ENCODE measurements at regions not wholly inside any gene's neighbourhood (a gene's known extent, or its start where the extent isn't known, plus 50 kb on each side); places are given as distances from the start of the nearest gene placed in this dataset.
"Not testable (repeated sequence)": the region's sequence is repeated elsewhere in the genome, so short reads cannot be mapped to it uniquely, and the experiment has no call there.

DNA sequence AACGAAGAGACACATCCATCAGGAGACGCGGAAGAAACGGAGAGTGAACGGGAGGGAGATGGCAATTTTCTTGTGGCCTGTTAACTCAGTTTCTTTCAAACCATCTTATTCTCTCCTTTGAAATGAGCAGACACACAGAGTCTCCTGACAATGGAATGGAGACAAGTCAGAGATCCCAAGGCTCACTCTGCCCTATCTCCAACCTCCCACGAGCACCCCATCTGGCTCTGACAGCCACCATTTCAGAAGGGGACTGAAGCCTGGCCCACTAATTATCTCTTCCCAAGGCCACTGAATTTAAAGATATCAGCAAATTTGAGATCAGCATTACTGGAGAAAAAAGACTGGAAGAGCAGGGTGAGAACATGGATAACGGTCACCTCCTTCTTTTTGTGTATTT is 215.6 kb downstream of the DHX15 start:
- DNase-seq (ENCODE audit: low read depth in 2 of 2): no peak

- no peak for DNase-seq (ENCODE audit: low read depth in 2 of 2)
These were observed 219.5 kb downstream of the DHX15 start for GRCh38 chr4:24364852-24365251.

GRCh38 chr4:24364249-24364648 is 220.1 kb downstream of the DHX15 start:
- DNase-seq (ENCODE audit: low read depth in 2 of 2): no peak

GRCh38 chr4:24363751-24364150 is 220.6 kb downstream of the DHX15 start:
- no peak for DNase-seq (ENCODE audit: low read depth in 2 of 2)

DNA sequence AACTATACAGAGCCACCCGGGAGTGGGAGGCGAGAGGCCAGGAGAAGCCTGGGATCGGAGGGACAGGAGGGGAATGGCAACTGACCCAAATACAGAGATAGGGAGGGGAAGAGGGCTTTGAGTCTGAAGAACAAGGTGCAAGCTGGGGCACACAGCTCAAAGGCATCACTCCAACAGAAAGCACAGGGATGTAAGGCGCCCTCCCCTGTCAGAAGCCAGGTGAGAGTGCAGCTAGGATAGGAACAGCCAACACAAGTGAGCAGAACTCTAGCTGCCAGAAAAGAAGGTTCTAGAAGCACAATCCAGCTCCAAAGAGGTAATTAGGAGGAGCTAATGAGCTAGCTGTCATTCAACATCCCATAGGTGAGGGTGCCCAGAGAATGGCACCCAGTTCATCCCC is 232.2 kb downstream of the DHX15 start:
- no peak for DNase-seq (ENCODE audit: low read depth in 2 of 2)

DNA sequence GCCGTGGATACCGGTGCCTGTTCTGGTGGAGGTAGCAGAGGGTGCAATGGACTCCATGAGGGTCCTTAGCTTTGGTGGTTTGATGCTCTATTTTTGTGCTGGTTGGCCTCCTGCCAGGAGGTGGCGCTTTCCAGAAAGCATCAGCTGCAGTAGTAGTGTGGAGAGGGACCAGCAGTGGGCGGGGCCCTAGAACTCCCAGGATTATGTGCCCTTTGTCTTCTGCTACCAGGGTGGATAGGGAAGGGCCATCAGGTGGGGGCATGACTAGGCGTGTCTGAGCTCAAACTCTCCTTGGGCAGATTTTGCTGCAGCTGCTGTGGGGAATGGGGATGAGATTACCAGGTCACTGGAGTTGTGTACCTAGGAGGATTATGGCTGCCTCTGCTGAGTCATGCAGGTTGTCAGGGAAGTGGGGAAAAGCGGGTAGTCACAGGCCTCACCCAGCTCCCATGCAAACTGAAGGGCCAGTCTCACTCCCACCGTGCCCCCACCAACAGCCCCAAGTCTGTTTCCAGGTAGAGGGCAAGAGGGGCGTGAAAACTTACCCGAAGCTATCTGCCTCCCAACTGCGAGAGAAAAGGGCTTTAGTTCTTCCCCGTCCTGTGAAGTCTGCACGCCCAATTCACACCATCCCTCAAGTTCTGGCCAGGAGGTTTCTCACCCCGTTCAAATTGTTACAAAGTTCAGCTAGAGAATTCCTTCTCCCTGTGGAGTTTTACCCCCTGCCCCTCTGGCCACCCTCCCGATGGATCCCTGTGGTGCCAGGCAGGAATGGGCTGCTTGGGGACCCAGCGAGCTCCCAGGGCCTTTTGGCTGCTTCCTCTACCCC is 235.0 kb downstream of the DHX15 start:
- DNase-seq (ENCODE audit: low read depth in 2 of 2): not testable (repeated sequence)

DNA sequence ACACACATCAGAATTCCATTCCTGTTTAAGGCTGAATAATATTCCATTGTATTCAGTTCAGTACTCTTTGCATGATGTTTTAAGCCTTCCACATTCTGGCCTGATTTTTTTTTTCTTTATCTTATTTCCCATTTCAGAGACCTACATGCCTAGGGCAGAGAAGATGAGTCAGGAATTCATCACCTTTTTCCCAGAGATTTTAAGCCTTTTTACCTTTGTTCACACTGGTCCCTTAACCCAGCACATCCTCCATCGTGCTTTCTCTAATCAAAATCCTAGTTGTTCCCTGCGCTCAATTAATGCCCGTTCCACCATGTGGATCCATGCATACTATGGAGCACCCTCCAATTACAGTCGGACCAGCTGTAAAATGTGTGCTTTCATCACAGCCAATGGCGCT is 245.1 kb downstream of the DHX15 start:
- no peak for DNase-seq (ENCODE audit: low read depth in 2 of 2)

DNA sequence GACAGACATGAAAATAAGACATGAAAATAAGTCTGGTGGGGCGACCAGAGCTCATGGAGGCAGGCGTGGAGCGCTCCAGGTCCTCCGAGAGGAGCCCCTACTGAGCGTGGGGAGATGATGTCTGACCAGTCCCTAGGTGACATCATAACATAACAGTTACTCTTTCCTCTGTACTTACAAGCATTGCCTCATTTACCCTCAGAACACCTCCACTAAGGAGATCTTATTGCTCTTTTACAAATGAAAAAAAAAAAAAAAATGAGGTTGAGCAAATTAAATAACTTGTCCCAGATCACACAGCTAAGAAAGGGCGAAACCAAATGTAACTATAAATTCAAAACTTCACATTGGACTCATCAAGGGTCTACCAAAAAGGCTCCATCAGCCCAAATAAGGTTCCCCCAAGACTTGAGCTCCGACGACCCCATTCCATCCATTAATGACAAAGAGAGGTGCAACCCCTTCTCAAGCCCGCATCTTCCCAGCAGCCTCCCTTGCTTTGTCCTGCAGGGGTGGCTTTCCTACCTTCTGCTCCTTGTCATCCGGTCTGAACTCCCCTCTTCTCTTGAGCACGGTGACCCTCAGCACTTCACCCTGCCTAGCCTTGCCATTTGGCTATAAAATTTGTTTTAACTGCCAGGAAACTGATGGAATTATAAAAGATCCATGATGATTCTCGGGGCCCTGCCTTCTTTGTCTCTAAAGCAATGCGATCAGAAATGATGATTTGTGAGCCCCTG is 246.7 kb downstream of the DHX15 start:
- DNase-seq (ENCODE audit: low read depth in 2 of 2): no peak

DNA sequence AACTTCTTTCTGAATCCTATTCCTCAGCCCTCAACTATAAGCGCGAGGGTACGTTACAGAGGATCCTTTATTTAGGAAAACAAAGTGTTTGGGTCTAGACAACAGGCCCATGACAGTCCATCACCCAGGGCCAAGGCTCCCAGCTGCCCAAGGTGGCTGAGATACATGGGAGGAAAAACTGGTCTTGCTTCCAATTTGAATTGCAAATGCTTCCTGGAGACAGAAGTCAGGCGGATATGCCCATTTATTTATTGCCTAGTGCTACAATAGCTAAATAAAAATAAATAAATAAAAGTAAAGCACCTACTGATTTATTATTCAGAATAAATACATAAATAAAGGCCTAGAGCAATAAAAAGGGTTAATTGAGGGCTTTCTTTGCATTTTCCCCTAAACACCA is 248.7 kb downstream of the DHX15 start:
- DNase-seq (ENCODE audit: low read depth in 2 of 2): no peak

DNA sequence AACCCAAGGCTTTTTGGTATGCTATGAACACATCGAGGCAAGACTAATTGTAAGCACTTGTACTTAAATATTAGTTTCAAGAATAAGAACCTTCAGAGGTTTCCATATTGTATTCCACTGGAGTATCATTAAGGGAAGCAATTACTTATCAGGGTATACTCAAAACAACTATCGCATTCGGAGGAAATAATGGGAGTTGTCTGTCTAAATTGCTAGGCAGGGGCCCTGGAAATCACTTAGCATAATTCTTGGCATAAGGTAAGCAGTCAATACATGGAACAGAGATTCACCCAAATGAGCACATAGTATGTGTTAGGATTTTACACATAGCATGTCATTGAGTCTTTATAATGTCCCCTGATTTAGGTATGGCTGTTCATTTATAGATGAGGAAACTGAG is 249.4 kb downstream of the DHX15 start:
- no peak for DNase-seq (ENCODE audit: low read depth in 2 of 2)

- DNase-seq (ENCODE audit: low read depth in 2 of 2): no peak
These were observed 253.8 kb downstream of the DHX15 start for GRCh38 chr4:24330573-24330972.

GRCh38 chr4:24330172-24330571 is 254.2 kb downstream of the DHX15 start:
- no peak for DNase-seq (ENCODE audit: low read depth in 2 of 2)

DNA sequence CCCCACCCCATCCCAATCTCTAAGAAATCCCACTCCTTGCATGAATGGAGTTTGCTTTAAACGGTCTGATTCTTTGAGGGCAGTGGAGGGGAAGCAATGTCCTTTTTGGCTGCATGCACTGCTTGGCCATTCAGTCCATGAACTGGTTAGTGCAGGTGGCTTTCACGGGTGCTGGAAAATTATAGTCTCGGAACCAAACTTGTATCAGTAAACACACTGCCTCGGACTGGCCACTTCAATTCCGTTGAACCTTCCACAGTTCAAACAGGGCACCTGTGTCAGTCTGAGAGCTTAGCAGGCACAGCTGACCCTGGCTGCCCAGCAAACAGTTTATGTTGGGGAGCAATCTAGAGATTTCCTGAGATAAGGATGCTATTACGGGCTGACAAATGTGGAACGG is 255.6 kb downstream of the DHX15 start:
- DNase-seq (ENCODE audit: low read depth in 2 of 2): no peak

DNA sequence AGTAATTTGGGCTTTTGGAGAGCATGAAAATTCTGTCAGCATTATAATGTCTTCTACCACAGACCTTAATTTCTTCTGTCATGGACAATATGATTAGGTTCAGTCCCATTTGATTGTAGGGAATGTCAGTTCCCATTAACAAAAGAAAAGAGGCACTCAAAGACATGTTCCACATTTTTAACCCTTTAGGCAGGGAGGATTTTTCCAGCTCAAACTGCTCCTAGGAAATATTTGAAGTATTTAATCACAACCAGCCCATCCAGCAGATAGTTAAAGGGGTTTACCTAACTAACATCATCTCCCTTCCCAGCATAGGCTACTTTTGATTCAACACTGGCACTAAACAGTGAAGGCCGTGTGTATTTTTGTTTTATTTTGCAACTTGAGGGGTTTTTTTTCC is 256.0 kb downstream of the DHX15 start:
- no peak for DNase-seq (ENCODE audit: low read depth in 2 of 2)

- DNase-seq (ENCODE audit: low read depth in 2 of 2): no peak
These were observed 261.4 kb downstream of the DHX15 start for GRCh38 chr4:24322995-24323394.

- no peak for DNase-seq (ENCODE audit: low read depth in 2 of 2)
These were observed 261.8 kb downstream of the DHX15 start for GRCh38 chr4:24322511-24322910.

DNA sequence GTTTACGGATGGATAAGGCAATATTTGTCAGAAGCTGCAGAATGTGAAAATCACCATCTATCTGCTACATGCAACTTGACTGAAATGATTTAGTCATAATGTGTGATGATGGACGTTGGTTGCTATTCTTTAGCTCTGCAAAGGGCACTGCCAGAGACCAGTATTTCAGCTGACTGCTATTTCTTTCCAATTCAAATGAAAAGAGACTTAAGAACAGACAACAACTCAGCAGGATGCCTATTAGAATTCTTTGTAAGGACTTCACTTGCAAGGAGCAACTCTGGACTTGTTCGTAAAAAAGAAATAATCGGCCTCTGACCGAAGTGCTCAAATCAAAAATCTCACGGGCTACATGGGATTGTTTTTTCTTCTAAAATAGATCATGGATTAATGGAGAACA is 262.7 kb downstream of the DHX15 start:
- no peak for DNase-seq (ENCODE audit: low read depth in 2 of 2)

GRCh38 chr4:24321131-24321530 is 263.2 kb downstream of the DHX15 start:
- DNase-seq (ENCODE audit: low read depth in 2 of 2): peak in 1 of 2 donors; percentile 66

- no peak for DNase-seq (ENCODE audit: low read depth in 2 of 2)
These were observed 265.0 kb downstream of the DHX15 start for GRCh38 chr4:24319387-24319786.

DNA sequence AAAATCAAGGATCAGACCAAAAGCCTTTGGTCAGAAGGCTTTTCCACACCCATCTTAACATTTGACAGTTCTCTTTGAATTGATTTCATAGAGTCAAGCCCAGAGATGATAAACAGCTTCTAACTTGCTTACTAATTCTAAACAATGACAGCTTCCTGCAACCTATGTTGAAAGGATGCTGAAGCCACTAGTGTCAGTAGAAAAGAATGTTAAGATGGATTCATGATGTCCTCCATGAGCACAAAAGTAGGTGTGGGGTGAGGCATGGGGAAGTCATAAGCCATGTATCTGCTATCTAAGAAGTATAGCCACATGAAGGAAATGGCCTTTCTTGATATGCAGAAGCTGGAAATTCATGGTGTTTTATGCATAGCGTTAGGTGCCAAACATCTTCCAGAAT is 269.3 kb downstream of the DHX15 start:
- no peak for DNase-seq (ENCODE audit: low read depth in 2 of 2)

DNA sequence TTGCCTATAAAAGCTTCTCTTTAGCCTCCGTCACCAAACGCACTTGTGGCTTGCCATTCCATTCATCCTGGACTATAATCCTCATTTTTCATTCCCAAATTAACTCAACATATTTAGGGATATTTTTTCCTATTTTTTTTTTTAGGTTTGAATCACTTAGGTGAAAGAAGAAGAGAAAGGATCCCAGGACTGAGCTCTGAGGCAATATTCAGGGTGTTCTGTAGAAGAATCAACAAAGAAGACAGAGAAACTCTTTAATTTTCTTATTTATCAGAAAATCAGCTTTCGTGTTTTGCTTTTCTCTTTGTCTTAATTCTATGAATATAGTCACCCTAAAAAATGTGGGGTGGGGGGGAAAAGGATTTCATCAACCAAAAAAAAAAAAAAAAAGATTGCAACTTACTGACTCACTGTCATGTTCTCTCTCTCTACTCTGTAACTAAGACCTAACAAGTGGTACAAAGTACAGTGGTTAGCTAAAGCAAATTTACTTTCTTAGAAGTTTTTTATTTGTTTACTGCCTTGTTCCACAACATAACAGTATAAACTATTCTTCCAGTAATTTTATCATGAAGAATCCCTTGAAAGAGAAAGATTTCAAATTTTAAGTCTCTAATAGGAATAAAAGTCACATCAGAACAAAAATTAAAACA is 272.0 kb downstream of the DHX15 start:
- DNase-seq (ENCODE audit: low read depth in 2 of 2): no peak

- DNase-seq (ENCODE audit: low read depth in 2 of 2): no peak
These were observed 280.4 kb downstream of the DHX15 start for GRCh38 chr4:24303926-24304325.

- DNase-seq (ENCODE audit: low read depth in 2 of 2): no peak
These were observed 285.4 kb downstream of the DHX15 start for GRCh38 chr4:24298911-24299310.

Data from dermis microvascular lymphatic vessel endothelial cell (primary cell).